HCT116 (cell line): ENCODE measurements at regions not wholly inside any gene's neighbourhood (a gene's known extent, or its start where the extent isn't known, plus 50 kb on each side); places are given as distances from the start of the nearest gene placed in this dataset.

Experiments
- ATAC-seq: fragments of 200-7000 bp; cut with Tn5 transposase; 2 replicates; pipeline ENCODE4 v1.9.1; 2020; ENCODE audit warnings: mild to moderate bottlenecking, moderate library complexity
- BruUV-seq: library from RNA; stranded (reverse); fragments of 400-500 nt; replicated peaks from 2 replicates; lab custom pipeline; 2021; lab: Mats Ljungman, UMichigan
- CTCF ChIA-PET: fragments of 300-600 bp; sonication (Branson Sonifier 250); formaldehyde crosslinking; loops from one replicate; lab custom pipeline; 2021; ENCODE audit warnings: antibody characterized with exemption; lab: Charles Lee
- POLR2A ChIA-PET: fragments of 300-600, 350-600 bp; sonication (Branson Sonifier 250); formaldehyde crosslinking; loops from one replicate; lab custom pipeline; 2021; ENCODE audit warnings: antibody characterized with exemption; lab: Charles Lee
- RAD21 ChIA-PET, 2 experiments: fragments of 300-600 bp; sonication (Branson Sonifier 250); formaldehyde crosslinking; loops; one replicate each; lab custom pipeline; 2023; ENCODE audit warnings: low total read pairs in 2 of 2; ENCODE audit not compliant: uncharacterized antibody in 2 of 2, unreplicated experiment in 2 of 2, low non-redundant PET in 1 of 2; lab: Charles Lee
- DNase-seq: peaks from one replicate; pipeline ENCODE4 v3.0.0-alpha.2; 2010; ENCODE audit warnings: low read depth, low spot score
- H2AFZ ChIP-seq: fragments of 200-600 bp; shearing (Covaris generic), sonication (generic); 2 replicates; pipeline ENCODE4 v1.6.1; 2017; ENCODE audit warnings: low read depth, mixed run types, mixed read lengths, antibody characterized with exemption, low read length; ENCODE audit not compliant: poor library complexity, severe bottlenecking
- H3K27ac ChIP-seq: 2 replicates; pipeline ENCODE4 v1.5.1; 2012; ENCODE audit warnings: low read depth, low read length
- H3K27me3 ChIP-seq: fragments of 200-600 bp; sonication (generic); 2 replicates; pipeline ENCODE4 v1.6.1; 2016; ENCODE audit warnings: mixed run types, low read length, mixed read lengths; ENCODE audit not compliant: insufficient read depth
- H3K36me3 ChIP-seq, 2 experiments: fragments of 200-500 bp in 1 of 2; fragments of 200-600 bp in 1 of 2; sonication (Bioruptor generic) in 1 of 2; sonication (generic) in 1 of 2; 2 replicates each; pipeline versions ENCODE4 v1.5.1 to v1.6.1; 2014 to 2016; ENCODE audit warnings: low read length in 2 of 2, inconsistent platforms in 1 of 2, mixed read lengths in 1 of 2, mixed run types in 1 of 2; ENCODE audit not compliant: insufficient read depth in 2 of 2, control insufficient read depth in 1 of 2
- H3K4me1 ChIP-seq, 2 experiments: fragments of 200-600 bp in 1 of 2; sonication (generic) in 1 of 2; 2 replicates each; pipeline versions ENCODE4 v1.5.1 to v1.6.1; 2012 to 2017; ENCODE audit warnings: low read length in 2 of 2, inconsistent platforms in 1 of 2, mild to moderate bottlenecking in 1 of 2, mixed read lengths in 1 of 2, mixed run types in 1 of 2, moderate library complexity in 1 of 2; ENCODE audit not compliant: insufficient read depth in 2 of 2, control insufficient read depth in 1 of 2
- H3K4me2 ChIP-seq: fragments of 200-600 bp; sonication (generic); 2 replicates; pipeline ENCODE4 v1.6.1; 2017; ENCODE audit warnings: mixed run types, low read length, mixed read lengths
- H3K4me3 ChIP-seq, 2 experiments: fragments of 200-600 bp in 1 of 2; sonication (generic) in 1 of 2; replicated peaks in 1 of 2; 2 replicates each; pipeline ENCODE4 v1.5.1; 2011 to 2016; ENCODE audit warnings: low read length in 2 of 2, control low read depth in 1 of 2, low read depth in 1 of 2, mild to moderate bottlenecking in 1 of 2, mixed read lengths in 1 of 2, mixed run types in 1 of 2
- H3K79me2 ChIP-seq: fragments of 200-600 bp; sonication (generic); 2 replicates; pipeline ENCODE4 v1.6.1; 2017; ENCODE audit warnings: mild to moderate bottlenecking, mixed run types, low read length, moderate library complexity, mixed read lengths; ENCODE audit not compliant: insufficient read depth
- H3K9ac ChIP-seq: fragments of 200-600 bp; sonication (generic); 2 replicates; pipeline ENCODE4 v1.6.1; 2016; ENCODE audit warnings: low read length, mixed read lengths
- H3K9me2 ChIP-seq: fragments of 200-600 bp; sonication (generic), shearing (Covaris generic); 2 replicates; pipeline ENCODE4 v1.6.1; 2017; ENCODE audit warnings: mixed run types, mild to moderate bottlenecking, moderate library complexity; ENCODE audit not compliant: insufficient read depth
- H3K9me3 ChIP-seq, 2 experiments: fragments of 200-500 bp in 1 of 2; fragments of 200-600 bp in 1 of 2; sonication (Bioruptor generic) in 1 of 2; sonication (generic) in 1 of 2; 2 replicates each; pipeline ENCODE4 v1.6.1; 2014 to 2017; ENCODE audit warnings: low read length in 2 of 2, mixed read lengths in 2 of 2, inconsistent platforms in 1 of 2, low read depth in 1 of 2, mild to moderate bottlenecking in 1 of 2, mixed run types in 1 of 2, moderate library complexity in 1 of 2; ENCODE audit not compliant: control insufficient read depth in 1 of 2, insufficient read depth in 1 of 2
- H4K20me1 ChIP-seq: fragments of 200-600 bp; sonication (generic), shearing (Covaris generic); 2 replicates; pipeline ENCODE4 v1.6.1; 2017; ENCODE audit warnings: mixed run types, mild to moderate bottlenecking, moderate library complexity; ENCODE audit not compliant: insufficient read depth
- CTCF ChIP-seq, 3 experiments: fragments of 200-600 bp in 1 of 3; sonication (generic) in 1 of 3; IDR thresholded peaks in 2 of 3; conservative IDR thresholded peaks in 1 of 3; 2 replicates each; pipeline ENCODE4 v1.5.1; 2012 to 2017; ENCODE audit warnings: low read depth in 2 of 3, low read length in 2 of 3, antibody characterized with exemption in 1 of 3, borderline replicate concordance in 1 of 3, control low read depth in 1 of 3, mild to moderate bottlenecking in 1 of 3, mixed read lengths in 1 of 3, mixed run types in 1 of 3, moderate library complexity in 1 of 3; ENCODE audit not compliant: insufficient read depth in 1 of 3
- EZH2phosphoT487 ChIP-seq: fragments of 200-600 bp; IDR thresholded peaks from 2 replicates; pipeline ENCODE4 v1.6.1; 2018; ENCODE audit warnings: antibody characterized with exemption, borderline replicate concordance
- FOSL1 ChIP-seq: IDR thresholded peaks from 2 replicates; pipeline ENCODE4 v1.6.1; 2012; ENCODE audit warnings: low read depth
- REST ChIP-seq: IDR thresholded peaks from 2 replicates; pipeline ENCODE4 v1.6.1; 2012; ENCODE audit warnings: low read depth
- YY1 ChIP-seq: IDR thresholded peaks from 2 replicates; pipeline ENCODE4 v1.6.1; 2011; ENCODE audit warnings: low read length, low read depth, moderate library complexity, mild to moderate bottlenecking; ENCODE audit not compliant: insufficient replicate concordance; ENCODE audit errors: extremely low read depth
- intact Hi-C: fragments of 100-400 bp; cut with micrococcal nuclease; formaldehyde crosslinking; loops from 2 replicates; pipeline ENCODE4 v1.10.0; 2022
- TF ChIP-seq, protein P1 (sequence below): IDR thresholded peaks from 2 replicates; pipeline ENCODE4 v1.6.1; 2011; ENCODE audit warnings: mild to moderate bottlenecking, low read length, moderate library complexity; ENCODE audit not compliant: insufficient replicate concordance; ENCODE audit errors: extremely low read depth

DNA sequence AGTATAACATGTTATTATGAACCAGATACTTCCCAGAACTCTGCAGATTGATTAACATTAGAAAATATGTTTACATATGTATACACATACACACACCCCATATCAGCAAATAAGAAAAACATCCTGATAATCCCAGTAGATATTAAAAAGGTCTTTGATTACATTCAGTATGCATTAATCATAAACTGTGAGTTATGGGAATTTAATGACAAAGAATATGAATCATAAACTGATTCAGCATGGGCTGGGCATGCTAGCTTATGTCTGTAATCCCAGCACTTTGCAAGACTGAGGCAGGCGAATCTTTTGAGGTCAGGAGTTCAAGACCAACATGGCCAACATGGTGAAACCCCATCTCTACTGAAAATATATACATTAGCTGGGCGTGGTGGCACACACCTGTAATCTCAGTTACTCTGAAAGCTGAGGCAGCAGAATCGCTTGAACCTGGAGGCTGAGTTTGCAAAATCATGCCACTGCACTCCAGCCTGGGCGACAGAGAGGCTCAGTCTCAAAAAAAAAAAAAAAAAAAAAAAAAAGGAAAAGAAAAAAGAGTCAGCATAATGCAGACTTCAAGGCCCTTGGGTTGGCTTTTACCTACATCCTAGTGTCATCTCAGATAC lies 581.9 kb upstream of the PRR20A start:
- ChIA-PET POLR2A (no interaction called here), RAD21 (no interaction called here), CTCF (no interaction called here)
- Histone ChIP-seq H3K4me2 (no peak overlapping the region), H3K4me3 (no peak overlapping the region), H3K27me3 (no peaks in the 10 kb centered on the region), H3K27ac (no peak overlapping the region), H2AFZ (no peak overlapping the region), H3K9me3 (peaks cover 6 to 22% of the 10 kb centered on the region in 2 experiments; a peak in 2 of 4 replicates), H3K79me2 (no peaks in the 10 kb centered on the region), H3K9ac (no peak overlapping the region), H3K9me2 (no peaks in the 10 kb centered on the region), H3K4me1 (no peaks in the 10 kb centered on the region), H4K20me1 (no peaks in the 10 kb centered on the region), H3K36me3 (no peaks in the 10 kb centered on the region)
- DNase-seq (no peak), ATAC-seq (no peak)
- intact Hi-C loops, result no loop called here
- BruUV-seq, result no TSS peak
- TF ChIP-seq YY1, result no peak
- TF ChIP-seq REST, result no peak
- TF ChIP-seq, protein P1, sequence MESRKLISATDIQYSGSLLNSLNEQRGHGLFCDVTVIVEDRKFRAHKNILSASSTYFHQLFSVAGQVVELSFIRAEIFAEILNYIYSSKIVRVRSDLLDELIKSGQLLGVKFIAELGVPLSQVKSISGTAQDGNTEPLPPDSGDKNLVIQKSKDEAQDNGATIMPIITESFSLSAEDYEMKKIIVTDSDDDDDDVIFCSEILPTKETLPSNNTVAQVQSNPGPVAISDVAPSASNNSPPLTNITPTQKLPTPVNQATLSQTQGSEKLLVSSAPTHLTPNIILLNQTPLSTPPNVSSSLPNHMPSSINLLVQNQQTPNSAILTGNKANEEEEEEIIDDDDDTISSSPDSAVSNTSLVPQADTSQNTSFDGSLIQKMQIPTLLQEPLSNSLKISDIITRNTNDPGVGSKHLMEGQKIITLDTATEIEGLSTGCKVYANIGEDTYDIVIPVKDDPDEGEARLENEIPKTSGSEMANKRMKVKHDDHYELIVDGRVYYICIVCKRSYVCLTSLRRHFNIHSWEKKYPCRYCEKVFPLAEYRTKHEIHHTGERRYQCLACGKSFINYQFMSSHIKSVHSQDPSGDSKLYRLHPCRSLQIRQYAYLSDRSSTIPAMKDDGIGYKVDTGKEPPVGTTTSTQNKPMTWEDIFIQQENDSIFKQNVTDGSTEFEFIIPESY, result no peak
- TF ChIP-seq FOSL1, result no peak
- TF ChIP-seq CTCF (IDR thresholded peaks at IDR 0.05 in 2 of 3, conservative IDR thresholded peaks at IDR 0.05 in 1 of 3; ENCODE audit: borderline replicate concordance in 1 of 3, insufficient read depth in 1 of 3, low read depth in 2 of 3, low read length in 2 of 3), result no peak
- no peak for TF ChIP-seq EZH2phosphoT487
